WTC11 (cell line): ENCODE measurements at regions not wholly inside any gene's neighbourhood (a gene's known extent, or its start where the extent isn't known, plus 50 kb on each side); places are given as distances from the start of the nearest gene placed in this dataset.

Experiments
- ATAC-seq: fragments of 200-7000 bp; cut with Tn5 transposase; 2 replicates; pipeline ENCODE4 v1.10.0; 2021; ENCODE audit warnings: mild to moderate bottlenecking, moderate library complexity
- CTCF ChIA-PET: fragments of 300-600 bp; sonication (Branson Sonifier 250); formaldehyde crosslinking; loops from one replicate; lab custom pipeline; 2021; ENCODE audit warnings: antibody characterized with exemption; lab: Charles Lee
- POLR2A ChIA-PET: fragments of 350-600 bp; sonication (Branson Sonifier 250); formaldehyde crosslinking; loops from one replicate; lab custom pipeline; 2021; ENCODE audit warnings: antibody characterized with exemption; lab: Charles Lee
- DNase-seq: peaks from one replicate; pipeline ENCODE4 v3.0.0; 2021; ENCODE audit warnings: low spot score
- H3K27ac Mint-ChIP-seq: 2 replicates; pipeline ENCODE4 v1.8.0; 2021; ENCODE audit warnings: mixed read lengths
- H3K27me3 Mint-ChIP-seq: 2 replicates; pipeline ENCODE4 v1.8.0; 2021; ENCODE audit warnings: low read depth, mild to moderate bottlenecking, moderate library complexity, mixed read lengths
- H3K36me3 Mint-ChIP-seq: 2 replicates; pipeline ENCODE4 v1.8.0; 2021; ENCODE audit warnings: mixed read lengths
- H3K4me1 Mint-ChIP-seq: 2 replicates; pipeline ENCODE4 v1.8.0; 2022; ENCODE audit warnings: mixed read lengths
- H3K4me3 Mint-ChIP-seq: 2 replicates; pipeline ENCODE4 v1.8.0; 2021; ENCODE audit warnings: mild to moderate bottlenecking, moderate library complexity, mixed read lengths
- H3K9me3 Mint-ChIP-seq: 2 replicates; pipeline ENCODE4 v1.8.0; 2021; ENCODE audit warnings: mixed read lengths
- CBFB ChIP-seq: sonication (generic); formaldehyde crosslinking; IDR thresholded peaks from 2 replicates; pipeline ENCODE4 v1.8.1; 2022; ENCODE audit warnings: mild to moderate bottlenecking, low read depth, missing genetic modification reagents
- ELF4 ChIP-seq: sonication (generic); formaldehyde crosslinking; IDR thresholded peaks from 2 replicates; pipeline ENCODE4 v1.8.1; 2022; ENCODE audit warnings: low read depth, mild to moderate bottlenecking, moderate library complexity, missing genetic modification reagents
- FOXK1 ChIP-seq: sonication (generic); formaldehyde crosslinking; IDR thresholded peaks from 2 replicates; pipeline ENCODE4 v1.8.0; 2022; ENCODE audit warnings: mild to moderate bottlenecking, moderate library complexity, missing genetic modification reagents
- FOXP1 ChIP-seq: sonication (generic); formaldehyde crosslinking; IDR thresholded peaks from 2 replicates; pipeline ENCODE4 v1.8.0; 2022; ENCODE audit warnings: missing genetic modification reagents, mild to moderate bottlenecking, moderate library complexity, borderline replicate concordance
- HMGA2 ChIP-seq: fragments of 250-450 bp; sonication (Bioruptor Pico); IDR thresholded peaks from 2 replicates; pipeline ENCODE4 v1.4.0; 2021; ENCODE audit warnings: mild to moderate bottlenecking, moderate library complexity
- JUN ChIP-seq: sonication (generic); formaldehyde crosslinking; IDR thresholded peaks from 2 replicates; pipeline ENCODE4 v1.8.0; 2023; ENCODE audit warnings: mild to moderate bottlenecking, missing genetic modification reagents
- MXD4 ChIP-seq: fragments of 250-450 bp; sonication (Bioruptor Pico); IDR thresholded peaks from 2 replicates; pipeline ENCODE4 v1.8.0; 2021; ENCODE audit warnings: mild to moderate bottlenecking, moderate library complexity, borderline replicate concordance
- PRRX2 ChIP-seq: fragments of 250-450 bp; sonication (Bioruptor Pico); IDR thresholded peaks from 2 replicates; pipeline ENCODE4 v1.8.0; 2021; ENCODE audit warnings: mild to moderate bottlenecking
- SOX15 ChIP-seq: fragments of 250-450 bp; sonication (Bioruptor Pico); IDR thresholded peaks from 2 replicates; pipeline ENCODE4 v1.9.0; 2021; ENCODE audit warnings: mild to moderate bottlenecking
- TP53 ChIP-seq: sonication (generic); formaldehyde crosslinking; IDR thresholded peaks from 2 replicates; pipeline ENCODE4 v1.8.1; 2023; ENCODE audit warnings: mild to moderate bottlenecking, missing genetic modification reagents
- ZBTB21 ChIP-seq: sonication (generic); formaldehyde crosslinking; IDR thresholded peaks from 2 replicates; pipeline ENCODE4 v1.8.1; 2023; ENCODE audit warnings: mild to moderate bottlenecking, missing genetic modification reagents, borderline replicate concordance
- ZNF138 ChIP-seq: sonication (generic); formaldehyde crosslinking; conservative IDR thresholded peaks from 2 replicates; pipeline ENCODE4 v1.8.1; 2022; ENCODE audit warnings: mild to moderate bottlenecking, moderate library complexity, missing genetic modification reagents
- TF ChIP-seq, protein P1 (sequence below): sonication (generic); formaldehyde crosslinking; IDR thresholded peaks from 2 replicates; pipeline ENCODE4 v1.8.1; 2022; ENCODE audit warnings: mild to moderate bottlenecking, moderate library complexity, missing genetic modification reagents
- TF ChIP-seq, protein P2 (sequence below): fragments of 250-450 bp; sonication (Bioruptor Pico); IDR thresholded peaks from 2 replicates; pipeline ENCODE4 v1.8.0; 2021; ENCODE audit warnings: mild to moderate bottlenecking
- TF ChIP-seq, protein P3 (sequence below): sonication (generic); formaldehyde crosslinking; IDR thresholded peaks from 2 replicates; pipeline ENCODE4 v1.8.1; 2023; ENCODE audit warnings: mild to moderate bottlenecking, missing genetic modification reagents
- TF ChIP-seq, protein P4 (sequence below): fragments of 250-450 bp; sonication (Bioruptor Pico); IDR thresholded peaks from 2 replicates; pipeline ENCODE4 v1.9.0; 2021; ENCODE audit warnings: moderate library complexity, mild to moderate bottlenecking, inconsistent platforms, borderline replicate concordance
- TF ChIP-seq, protein P5 (sequence below): sonication (generic); formaldehyde crosslinking; IDR thresholded peaks from 2 replicates; pipeline ENCODE4 v1.8.0; 2022; ENCODE audit warnings: mild to moderate bottlenecking, missing genetic modification reagents
- TF ChIP-seq, protein P6 (sequence below): sonication (generic); formaldehyde crosslinking; conservative IDR thresholded peaks from 2 replicates; pipeline ENCODE4 v1.8.1; 2022; ENCODE audit warnings: mild to moderate bottlenecking, missing genetic modification reagents
- TF ChIP-seq, protein P7 (sequence below): fragments of 200-600 bp; IDR thresholded peaks from 2 replicates; pipeline ENCODE4 v1.8.0; 2022; ENCODE audit warnings: antibody characterized with exemption

DNA sequence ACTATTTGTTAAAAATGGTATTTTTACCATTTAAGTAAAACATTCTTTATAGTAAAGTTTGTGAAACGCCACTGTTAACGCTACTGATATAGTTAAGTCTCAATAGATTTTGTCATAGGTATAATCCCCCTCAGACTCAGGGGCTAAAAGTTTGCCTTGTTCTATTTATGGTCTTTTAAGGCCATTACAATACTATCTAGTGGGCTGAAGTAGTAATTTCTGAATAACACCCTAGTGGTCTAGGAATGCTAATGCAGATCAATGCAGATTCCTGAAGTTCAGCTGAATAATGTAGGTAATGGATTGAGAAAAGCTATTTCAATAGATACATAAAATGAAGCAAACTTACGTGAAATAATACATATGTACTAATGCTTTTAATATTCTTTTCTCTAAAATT lies 989.3 kb upstream of the NOVA1 start:
- Mint-ChIP-seq H3K36me3 (no peaks in the 10 kb centered on the region), H3K4me3 (no peak overlapping the region), H3K27ac (no peak overlapping the region), H3K4me1 (no peaks in the 10 kb centered on the region), H3K9me3 (peaks cover under 1% of the 10 kb centered on the region), H3K27me3 (no peaks in the 10 kb centered on the region)
- TF ChIP-seq, protein P1, sequence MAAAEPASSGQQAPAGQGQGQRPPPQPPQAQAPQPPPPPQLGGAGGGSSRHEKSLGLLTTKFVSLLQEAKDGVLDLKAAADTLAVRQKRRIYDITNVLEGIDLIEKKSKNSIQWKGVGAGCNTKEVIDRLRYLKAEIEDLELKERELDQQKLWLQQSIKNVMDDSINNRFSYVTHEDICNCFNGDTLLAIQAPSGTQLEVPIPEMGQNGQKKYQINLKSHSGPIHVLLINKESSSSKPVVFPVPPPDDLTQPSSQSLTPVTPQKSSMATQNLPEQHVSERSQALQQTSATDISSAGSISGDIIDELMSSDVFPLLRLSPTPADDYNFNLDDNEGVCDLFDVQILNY (CRISPR knock-in tag), result no peak
- TF ChIP-seq FOXP1 (CRISPR knock-in tag) (no peak), ZNF138 (CRISPR knock-in tag) (no peak), TP53 (CRISPR knock-in tag) (no peak), ZBTB21 (CRISPR knock-in tag) (no peak), SOX15 (CRISPR knock-in tag) (no peak), JUN (CRISPR knock-in tag) (no peak)
- TF ChIP-seq, protein P2, sequence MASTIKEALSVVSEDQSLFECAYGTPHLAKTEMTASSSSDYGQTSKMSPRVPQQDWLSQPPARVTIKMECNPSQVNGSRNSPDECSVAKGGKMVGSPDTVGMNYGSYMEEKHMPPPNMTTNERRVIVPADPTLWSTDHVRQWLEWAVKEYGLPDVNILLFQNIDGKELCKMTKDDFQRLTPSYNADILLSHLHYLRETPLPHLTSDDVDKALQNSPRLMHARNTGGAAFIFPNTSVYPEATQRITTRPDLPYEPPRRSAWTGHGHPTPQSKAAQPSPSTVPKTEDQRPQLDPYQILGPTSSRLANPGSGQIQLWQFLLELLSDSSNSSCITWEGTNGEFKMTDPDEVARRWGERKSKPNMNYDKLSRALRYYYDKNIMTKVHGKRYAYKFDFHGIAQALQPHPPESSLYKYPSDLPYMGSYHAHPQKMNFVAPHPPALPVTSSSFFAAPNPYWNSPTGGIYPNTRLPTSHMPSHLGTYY, result no peak
- TF ChIP-seq, protein P3, sequence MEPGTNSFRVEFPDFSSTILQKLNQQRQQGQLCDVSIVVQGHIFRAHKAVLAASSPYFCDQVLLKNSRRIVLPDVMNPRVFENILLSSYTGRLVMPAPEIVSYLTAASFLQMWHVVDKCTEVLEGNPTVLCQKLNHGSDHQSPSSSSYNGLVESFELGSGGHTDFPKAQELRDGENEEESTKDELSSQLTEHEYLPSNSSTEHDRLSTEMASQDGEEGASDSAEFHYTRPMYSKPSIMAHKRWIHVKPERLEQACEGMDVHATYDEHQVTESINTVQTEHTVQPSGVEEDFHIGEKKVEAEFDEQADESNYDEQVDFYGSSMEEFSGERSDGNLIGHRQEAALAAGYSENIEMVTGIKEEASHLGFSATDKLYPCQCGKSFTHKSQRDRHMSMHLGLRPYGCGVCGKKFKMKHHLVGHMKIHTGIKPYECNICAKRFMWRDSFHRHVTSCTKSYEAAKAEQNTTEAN (CRISPR knock-in tag), result no peak
- POLR2A ChIA-PET, result no interaction called here
- ATAC-seq (peak; percentile 59), DNase-seq (no peak)
- CTCF ChIA-PET, result interaction anchor here (0.5 to 0.6 kb wide), 3 partner anchors 8 to 286 kb away, joined by 3 to 5 read pairs (median 4); no protein-coding TSS in a partner anchor

DNA sequence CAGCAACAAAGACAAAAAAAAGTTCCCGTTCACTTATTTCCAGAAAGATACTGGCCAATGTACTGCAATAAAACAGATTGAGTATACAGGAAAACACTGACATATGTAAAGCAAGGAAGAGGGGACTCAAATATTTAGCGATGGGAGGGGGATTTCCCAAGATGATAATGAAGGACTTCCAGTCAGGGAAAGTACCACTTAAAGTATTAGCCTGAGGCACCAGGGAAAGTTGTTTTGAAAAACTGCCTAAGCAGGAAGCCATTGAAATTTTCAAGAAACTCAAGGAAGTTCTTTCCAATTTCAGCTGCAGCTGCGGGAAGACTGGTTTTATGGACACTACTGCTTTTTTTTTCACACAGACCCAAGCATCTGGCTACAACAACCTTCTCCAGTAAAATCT lies 1007.4 kb upstream of the NOVA1 start:
- ATAC-seq, result peak; percentile 32; the same call in 1 of the 2 replicates
- Mint-ChIP-seq H3K27me3 (no peaks in the 10 kb centered on the region), H3K27ac (peak overlapping the region; percentile 72), H3K9me3 (peaks cover 12% of the 10 kb centered on the region), H3K36me3 (peaks cover 4% of the 10 kb centered on the region), H3K4me3 (no peak overlapping the region)
- DNase-seq, result no peak
- ChIA-PET POLR2A (no interaction called here), CTCF (no interaction called here)
- no peak for TF ChIP-seq HMGA2 (CRISPR knock-in tag)
- TF ChIP-seq CBFB (CRISPR knock-in tag), result no peak
- TF ChIP-seq MXD4 (CRISPR knock-in tag), result no peak
- TF ChIP-seq, protein P4, sequence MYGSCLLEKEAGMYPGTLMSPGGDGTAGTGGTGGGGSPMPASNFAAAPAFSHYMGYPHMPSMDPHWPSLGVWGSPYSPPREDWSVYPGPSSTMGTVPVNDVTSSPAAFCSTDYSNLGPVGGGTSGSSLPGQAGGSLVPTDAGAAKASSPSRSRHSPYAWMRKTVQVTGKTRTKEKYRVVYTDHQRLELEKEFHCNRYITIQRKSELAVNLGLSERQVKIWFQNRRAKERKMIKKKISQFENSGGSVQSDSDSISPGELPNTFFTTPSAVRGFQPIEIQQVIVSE (CRISPR knock-in tag), result no peak
- TF ChIP-seq, protein P5, sequence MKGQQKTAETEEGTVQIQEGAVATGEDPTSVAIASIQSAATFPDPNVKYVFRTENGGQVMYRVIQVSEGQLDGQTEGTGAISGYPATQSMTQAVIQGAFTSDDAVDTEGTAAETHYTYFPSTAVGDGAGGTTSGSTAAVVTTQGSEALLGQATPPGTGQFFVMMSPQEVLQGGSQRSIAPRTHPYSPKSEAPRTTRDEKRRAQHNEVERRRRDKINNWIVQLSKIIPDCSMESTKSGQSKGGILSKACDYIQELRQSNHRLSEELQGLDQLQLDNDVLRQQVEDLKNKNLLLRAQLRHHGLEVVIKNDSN (CRISPR knock-in tag), result no peak
- no peak for TF ChIP-seq ELF4 (CRISPR knock-in tag)
- TF ChIP-seq, protein P6, sequence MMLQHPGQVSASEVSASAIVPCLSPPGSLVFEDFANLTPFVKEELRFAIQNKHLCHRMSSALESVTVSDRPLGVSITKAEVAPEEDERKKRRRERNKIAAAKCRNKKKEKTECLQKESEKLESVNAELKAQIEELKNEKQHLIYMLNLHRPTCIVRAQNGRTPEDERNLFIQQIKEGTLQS (CRISPR knock-in tag), result no peak
- TF ChIP-seq FOXK1, result no peak
- TF ChIP-seq, protein P7, sequence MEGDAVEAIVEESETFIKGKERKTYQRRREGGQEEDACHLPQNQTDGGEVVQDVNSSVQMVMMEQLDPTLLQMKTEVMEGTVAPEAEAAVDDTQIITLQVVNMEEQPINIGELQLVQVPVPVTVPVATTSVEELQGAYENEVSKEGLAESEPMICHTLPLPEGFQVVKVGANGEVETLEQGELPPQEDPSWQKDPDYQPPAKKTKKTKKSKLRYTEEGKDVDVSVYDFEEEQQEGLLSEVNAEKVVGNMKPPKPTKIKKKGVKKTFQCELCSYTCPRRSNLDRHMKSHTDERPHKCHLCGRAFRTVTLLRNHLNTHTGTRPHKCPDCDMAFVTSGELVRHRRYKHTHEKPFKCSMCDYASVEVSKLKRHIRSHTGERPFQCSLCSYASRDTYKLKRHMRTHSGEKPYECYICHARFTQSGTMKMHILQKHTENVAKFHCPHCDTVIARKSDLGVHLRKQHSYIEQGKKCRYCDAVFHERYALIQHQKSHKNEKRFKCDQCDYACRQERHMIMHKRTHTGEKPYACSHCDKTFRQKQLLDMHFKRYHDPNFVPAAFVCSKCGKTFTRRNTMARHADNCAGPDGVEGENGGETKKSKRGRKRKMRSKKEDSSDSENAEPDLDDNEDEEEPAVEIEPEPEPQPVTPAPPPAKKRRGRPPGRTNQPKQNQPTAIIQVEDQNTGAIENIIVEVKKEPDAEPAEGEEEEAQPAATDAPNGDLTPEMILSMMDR, result no peak
- TF ChIP-seq PRRX2 (CRISPR knock-in tag), result no peak
- TF ChIP-seq, all 79 proteins: peak for 0
- peaks cover 56% of the 10 kb centered on the region for H3K4me1 Mint-ChIP-seq
